Urinary bladder (tissue), 3 donors: ENCODE measurements at regions not wholly inside any gene's neighbourhood (a gene's known extent, or its start where the extent isn't known, plus 50 kb on each side); places are given as distances from the start of the nearest gene placed in this dataset.

Source experiments
- DNase-seq: peaks from one replicate; pipeline ENCODE4 v3.0.0-alpha.2; 2015; ENCODE audit errors: extremely low spot score
- H3K27ac ChIP-seq: one replicate; pipeline ENCODE4 v1.5.1; 2013; ENCODE audit warnings: low read depth, mild to moderate bottlenecking, moderate library complexity
- H3K36me3 ChIP-seq: one replicate; pipeline ENCODE4 v1.6.1; 2013; ENCODE audit warnings: mild to moderate bottlenecking, moderate library complexity; ENCODE audit not compliant: insufficient read depth
- H3K4me1 ChIP-seq: one replicate; pipeline ENCODE4 v1.6.1; 2013; ENCODE audit warnings: mild to moderate bottlenecking, moderate library complexity; ENCODE audit not compliant: insufficient read depth
- H3K4me3 ChIP-seq: one replicate; pipeline ENCODE4 v1.5.1; 2013; ENCODE audit warnings: low read depth, low read length
- WGBS: extraction: QIAGEN DNeasy Blood & Tissue Kit; methylation state at CpG from one replicate; pipeline ENCODE4 v1.1.7; 2013; 5-methylcytosine and 5-hydroxymethylcytosine counted together
- donor health status: healthy with polysubstance abuse.
- donor health status: healthy.

GRCh38 chr9:582775-583174 lies 258.7 kb upstream of the DMRT1 start:
- no peaks in the 10 kb centered on the region for H3K36me3 ChIP-seq
- H3K27ac ChIP-seq = no peak overlapping the region
- no peaks in the 10 kb centered on the region for H3K4me1 ChIP-seq
- WGBS = 67% methylated on average over 3 of the region's 3 CpGs
- H3K4me3 ChIP-seq = no peak overlapping the region
- DNase-seq = no peak

GRCh38 chr9:587527-587926 lies 254.0 kb upstream of the DMRT1 start:
- DNase-seq = no peak
- Histone ChIP-seq H3K4me3 (no peak overlapping the region), H3K27ac (no peak overlapping the region), H3K36me3 (no peaks in the 10 kb centered on the region), H3K4me1 (no peaks in the 10 kb centered on the region)
- WGBS = 88% methylated on average over 2 of the region's 2 CpGs

- no peak overlapping the region for H3K27ac ChIP-seq
- no peaks in the 10 kb centered on the region for H3K36me3 ChIP-seq
- no peak for DNase-seq
- WGBS = 68% methylated on average over 3 of the region's 3 CpGs
- no peak overlapping the region for H3K4me3 ChIP-seq
- no peaks in the 10 kb centered on the region for H3K4me1 ChIP-seq
Observed at GRCh38 chr9:588981-589380, 252.5 kb upstream of the DMRT1 start.

- H3K27ac ChIP-seq = peak overlapping the region; percentile 29
- no peaks in the 10 kb centered on the region for H3K4me1 ChIP-seq
- H3K4me3 ChIP-seq = no peak overlapping the region
- DNase-seq = no peak
- H3K36me3 ChIP-seq = no peaks in the 10 kb centered on the region
- WGBS = 1% methylated on average over 3 of the region's 3 CpGs
Observed at GRCh38 chr9:589723-590122, 251.8 kb upstream of the DMRT1 start.

GRCh38 chr9:591292-591691 lies 250.2 kb upstream of the DMRT1 start:
- no peaks in the 10 kb centered on the region for H3K36me3 ChIP-seq
- H3K4me1 ChIP-seq = no peaks in the 10 kb centered on the region
- no peak for DNase-seq
- no peak overlapping the region for H3K4me3 ChIP-seq
- WGBS = 59% methylated on average over 4 of the region's 4 CpGs
- no peak overlapping the region for H3K27ac ChIP-seq

GRCh38 chr9:592225-592624 lies 249.3 kb upstream of the DMRT1 start:
- WGBS = 80% methylated on average over 9 of the region's 9 CpGs
- H3K4me3 ChIP-seq = no peak overlapping the region
- H3K27ac ChIP-seq = no peak overlapping the region
- H3K4me1 ChIP-seq = no peaks in the 10 kb centered on the region
- H3K36me3 ChIP-seq = no peaks in the 10 kb centered on the region
- no peak for DNase-seq

- no peak overlapping the region for H3K27ac ChIP-seq
- H3K4me1 ChIP-seq = no peaks in the 10 kb centered on the region
- WGBS = 92% methylated on average over 3 of the region's 3 CpGs
- DNase-seq = no peak
- H3K36me3 ChIP-seq = no peaks in the 10 kb centered on the region
- H3K4me3 ChIP-seq = no peak overlapping the region
Observed at GRCh38 chr9:592733-593132, 248.8 kb upstream of the DMRT1 start.

- no peaks in the 10 kb centered on the region for H3K36me3 ChIP-seq
- no peak for DNase-seq
- no peak overlapping the region for H3K4me3 ChIP-seq
- 94% methylated on average over 2 of the region's 2 CpGs for WGBS
- H3K4me1 ChIP-seq = no peaks in the 10 kb centered on the region
- no peak overlapping the region for H3K27ac ChIP-seq
Observed at GRCh38 chr9:593809-594208, 247.7 kb upstream of the DMRT1 start.

GRCh38 chr9:596703-597102 lies 244.8 kb upstream of the DMRT1 start:
- Histone ChIP-seq H3K27ac (no peak overlapping the region), H3K4me1 (peaks cover 2% of the 10 kb centered on the region), H3K4me3 (no peak overlapping the region), H3K36me3 (no peaks in the 10 kb centered on the region)
- DNase-seq = no peak
- 95% methylated on average over 2 of the region's 2 CpGs for WGBS

GRCh38 chr9:600006-600405 lies 241.5 kb upstream of the DMRT1 start:
- H3K4me3 ChIP-seq = no peak overlapping the region
- WGBS = 89% methylated on average over 3 of the region's 3 CpGs
- H3K27ac ChIP-seq = no peak overlapping the region
- no peaks in the 10 kb centered on the region for H3K36me3 ChIP-seq
- H3K4me1 ChIP-seq = peaks cover 2% of the 10 kb centered on the region
- no peak for DNase-seq

- no peak overlapping the region for H3K4me3 ChIP-seq
- peaks cover 2% of the 10 kb centered on the region for H3K4me1 ChIP-seq
- no peaks in the 10 kb centered on the region for H3K36me3 ChIP-seq
- WGBS = 78% methylated on average over 4 of the region's 4 CpGs
- DNase-seq = no peak
- H3K27ac ChIP-seq = no peak overlapping the region
Observed at GRCh38 chr9:602716-603115, 238.8 kb upstream of the DMRT1 start.

GRCh38 chr9:603126-603525 lies 238.4 kb upstream of the DMRT1 start:
- Histone ChIP-seq H3K4me3 (no peak overlapping the region), H3K36me3 (no peaks in the 10 kb centered on the region), H3K4me1 (peaks cover 2% of the 10 kb centered on the region), H3K27ac (no peak overlapping the region)
- 71% methylated on average over 2 of the region's 2 CpGs for WGBS
- no peak for DNase-seq

GRCh38 chr9:607417-607816 lies 234.1 kb upstream of the DMRT1 start:
- H3K36me3 ChIP-seq = no peaks in the 10 kb centered on the region
- H3K4me1 ChIP-seq = no peaks in the 10 kb centered on the region
- no peak for DNase-seq
- WGBS = 74% methylated on average over 5 of the region's 5 CpGs
- H3K27ac ChIP-seq = no peak overlapping the region
- no peak overlapping the region for H3K4me3 ChIP-seq

- no peaks in the 10 kb centered on the region for H3K36me3 ChIP-seq
- 3% methylated on average over 7 of the region's 7 CpGs for WGBS
- peak; percentile 63 for DNase-seq
Observed at GRCh38 chr9:613771-614347, 227.6 kb upstream of the DMRT1 start.

GRCh38 chr9:614431-614830 lies 227.1 kb upstream of the DMRT1 start:
- Histone ChIP-seq H3K4me1 (no peaks in the 10 kb centered on the region), H3K27ac (no peak overlapping the region), H3K4me3 (no peak overlapping the region), H3K36me3 (peaks cover 2% of the 10 kb centered on the region)
- no peak for DNase-seq
- WGBS = 38% methylated on average over 4 of the region's 4 CpGs

More at GRCh38 chr9:613771-614347, 227.6 kb upstream of the DMRT1 start:
- Histone ChIP-seq H3K4me1 (no peaks in the 10 kb centered on the region), H3K4me3 (no peak overlapping the region), H3K27ac (no peak overlapping the region)
